Calu3 (cell line): ENCODE measurements at regions not wholly inside any gene's neighbourhood (a gene's known extent, or its start where the extent isn't known, plus 50 kb on each side); places are given as distances from the start of the nearest gene placed in this dataset.
"Not testable (repeated sequence)": the region's sequence is repeated elsewhere in the genome, so short reads cannot be mapped to it uniquely, and the experiment has no call there.

ENCODE experiments used
- BruUV-seq: library from RNA; stranded (reverse); fragments of 400-500 nt; replicated peaks from 2 replicates; lab custom pipeline; 2021; lab: Mats Ljungman, UMichigan
- CTCF ChIA-PET: fragments of 300-600 bp; sonication (Branson Sonifier 250); formaldehyde crosslinking; loops from one replicate; lab custom pipeline; 2022; ENCODE audit warnings: antibody characterized with exemption; lab: Charles Lee
- DNase-seq: peaks from one replicate; pipeline ENCODE4 v3.0.0; 2022
- H3K27ac Mint-ChIP-seq: one replicate; pipeline ENCODE4 v1.8.0; 2022; ENCODE audit warnings: mixed read lengths; ENCODE audit not compliant: unreplicated experiment
- H3K27me3 Mint-ChIP-seq: one replicate; pipeline ENCODE4 v1.8.0; 2022; ENCODE audit warnings: mixed read lengths; ENCODE audit not compliant: unreplicated experiment
- H3K36me3 Mint-ChIP-seq: one replicate; pipeline ENCODE4 v1.8.0; 2022; ENCODE audit warnings: mild to moderate bottlenecking, moderate library complexity, mixed read lengths; ENCODE audit not compliant: insufficient read depth, unreplicated experiment
- H3K4me1 Mint-ChIP-seq: one replicate; pipeline ENCODE4 v1.8.0; 2022; ENCODE audit warnings: mild to moderate bottlenecking, low read depth, mixed read lengths; ENCODE audit not compliant: unreplicated experiment
- H3K4me3 Mint-ChIP-seq: one replicate; pipeline ENCODE4 v1.8.0; 2022; ENCODE audit warnings: mild to moderate bottlenecking, low read depth, moderate library complexity, mixed read lengths; ENCODE audit not compliant: unreplicated experiment
- H3K9me3 Mint-ChIP-seq: one replicate; pipeline ENCODE4 v1.8.0; 2022; ENCODE audit warnings: low read depth, mixed read lengths; ENCODE audit not compliant: unreplicated experiment
- CTCF ChIP-seq: fragments of 200-600 bp; IDR thresholded peaks from one replicate; pipeline ENCODE4 v1.8.0; 2022; ENCODE audit warnings: antibody characterized with exemption; ENCODE audit not compliant: unreplicated experiment
- intact Hi-C: fragments of 100-400 bp; cut with micrococcal nuclease; formaldehyde crosslinking; loops from one replicate; pipeline ENCODE4 v1.10.0; 2022; ENCODE audit not compliant: unreplicated experiment

- Mint-ChIP-seq H3K9me3 (peaks cover 29% of the 10 kb centered on the region), H3K4me3 (no peak overlapping the region), H3K4me1 (no peaks in the 10 kb centered on the region), H3K27me3 (no peaks in the 10 kb centered on the region), H3K36me3 (no peaks in the 10 kb centered on the region), H3K27ac (no peak overlapping the region)
- intact Hi-C loops, result no loop called here
- no peak for DNase-seq
- CTCF ChIA-PET, result no interaction called here
- BruUV-seq, result no TSS peak
- TF ChIP-seq CTCF, result no peak
These were observed 316.1 kb upstream of the MYT1L start for GRCh38 chr2:2647141-2647541.

GRCh38 chr2:2646433-2647051, 315.5 kb upstream of the MYT1L start:
- no TSS peak for BruUV-seq
- CTCF ChIA-PET, result no interaction called here
- no peak for TF ChIP-seq CTCF
- no peak for DNase-seq
- no peaks in the 10 kb centered on the region for H3K27me3 Mint-ChIP-seq
- H3K4me1 Mint-ChIP-seq, result no peaks in the 10 kb centered on the region
- no peaks in the 10 kb centered on the region for H3K36me3 Mint-ChIP-seq
- intact Hi-C loops, result no loop called here
- no peak overlapping the region for H3K27ac Mint-ChIP-seq
- H3K9me3 Mint-ChIP-seq, result peaks cover 28% of the 10 kb centered on the region
- no peak overlapping the region for H3K4me3 Mint-ChIP-seq

- no TSS peak for BruUV-seq
- Mint-ChIP-seq H3K4me3 (no peak overlapping the region), H3K36me3 (no peaks in the 10 kb centered on the region), H3K9me3 (peaks cover 26% of the 10 kb centered on the region), H3K27ac (no peak overlapping the region), H3K27me3 (no peaks in the 10 kb centered on the region), H3K4me1 (no peaks in the 10 kb centered on the region)
- TF ChIP-seq CTCF, result no peak
- CTCF ChIA-PET, result no interaction called here
- no peak for DNase-seq
- intact Hi-C loops, result no loop called here
These were observed 314.2 kb upstream of the MYT1L start for GRCh38 chr2:2645162-2645855.

GRCh38 chr2:2644751-2645150, 313.7 kb upstream of the MYT1L start:
- CTCF ChIA-PET, DNase-seq, BruUV-seq, intact Hi-C loops, H3K27me3 Mint-ChIP-seq, H3K36me3 Mint-ChIP-seq, H3K4me3 Mint-ChIP-seq, H3K4me1 Mint-ChIP-seq, H3K27ac Mint-ChIP-seq: not testable (repeated sequence)
- peaks cover 23% of the 10 kb centered on the region for H3K9me3 Mint-ChIP-seq

GRCh38 chr2:2644040-2644439, 313.0 kb upstream of the MYT1L start:
- H3K36me3 Mint-ChIP-seq, result no peaks in the 10 kb centered on the region

More at GRCh38 chr2:2644040-2644439, 313.0 kb upstream of the MYT1L start:
- no peak for DNase-seq
- H3K27me3 Mint-ChIP-seq, result no peaks in the 10 kb centered on the region
- BruUV-seq, result no TSS peak
- no peaks in the 10 kb centered on the region for H3K4me1 Mint-ChIP-seq
- CTCF ChIA-PET, result no interaction called here
- H3K4me3 Mint-ChIP-seq, result no peak overlapping the region
- peaks cover 16% of the 10 kb centered on the region for H3K9me3 Mint-ChIP-seq
- H3K27ac Mint-ChIP-seq, result no peak overlapping the region
- no peak for TF ChIP-seq CTCF
- intact Hi-C loops, result no loop called here
